Endothelial cell of hepatic sinusoid (primary cell): ENCODE measurements at regions not wholly inside any gene's neighbourhood (a gene's known extent, or its start where the extent isn't known, plus 50 kb on each side); places are given as distances from the start of the nearest gene placed in this dataset.
"Not testable (repeated sequence)": the region's sequence is repeated elsewhere in the genome, so short reads cannot be mapped to it uniquely, and the experiment has no call there.

Experiments used
- in situ Hi-C: cut with HindIII; loops from 2 replicates; pipeline ENCODE4 v1.10.0; 2017; ENCODE audit warnings: low sequenced_read_pairs

DNA sequence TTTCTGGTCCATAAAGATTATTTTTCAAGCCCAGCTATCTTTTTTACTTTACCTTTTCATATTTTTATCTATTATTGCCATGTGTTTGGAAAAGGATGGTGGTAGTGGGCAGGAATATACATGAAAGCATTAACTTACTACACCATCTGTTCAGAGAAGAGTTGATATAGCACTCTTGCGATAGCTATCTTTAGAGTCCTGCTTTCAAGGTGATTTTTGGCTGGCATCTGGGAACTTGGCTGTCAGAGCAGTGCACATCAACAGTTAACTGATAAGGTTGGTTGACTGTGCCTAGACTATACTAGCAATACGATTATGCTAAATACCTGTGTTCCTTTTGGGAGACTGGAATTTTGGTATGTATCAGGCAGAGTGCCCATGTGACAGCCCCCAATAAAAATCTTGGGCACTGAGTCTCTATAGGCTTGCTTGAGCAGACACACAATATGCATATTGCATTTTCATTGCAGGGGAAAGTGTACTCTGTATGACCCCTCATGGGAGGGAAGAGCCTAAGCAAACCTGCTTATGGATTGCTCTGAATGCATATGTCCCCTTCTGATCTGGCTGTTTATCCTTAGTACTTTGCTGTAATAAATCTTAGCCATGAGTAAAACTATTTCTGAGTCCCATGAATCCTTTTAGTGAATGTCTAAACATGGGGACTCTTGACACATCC lies 227.6 kb upstream of the C9orf72 start:
- in situ Hi-C loops: no loop called here

DNA sequence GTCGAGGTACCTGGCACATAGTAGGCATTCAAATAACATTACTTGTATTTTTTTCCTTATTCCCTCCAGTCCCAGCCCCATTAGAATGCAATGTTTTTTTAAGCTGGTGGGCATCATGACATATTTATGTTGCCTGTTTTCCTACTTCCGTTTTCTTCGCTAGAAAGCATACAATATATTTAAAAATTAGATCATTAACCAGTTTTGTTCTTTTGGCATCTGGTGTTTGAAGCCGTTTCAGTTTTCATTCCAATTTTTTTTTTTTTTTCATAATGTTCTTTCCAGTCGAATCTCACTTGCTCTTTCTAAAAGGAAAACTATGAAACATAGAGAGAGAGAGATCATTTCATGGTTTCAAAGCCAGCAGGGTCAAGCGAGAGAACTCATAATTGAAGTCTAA lies 228.3 kb upstream of the C9orf72 start:
- in situ Hi-C loops: no loop called here

DNA sequence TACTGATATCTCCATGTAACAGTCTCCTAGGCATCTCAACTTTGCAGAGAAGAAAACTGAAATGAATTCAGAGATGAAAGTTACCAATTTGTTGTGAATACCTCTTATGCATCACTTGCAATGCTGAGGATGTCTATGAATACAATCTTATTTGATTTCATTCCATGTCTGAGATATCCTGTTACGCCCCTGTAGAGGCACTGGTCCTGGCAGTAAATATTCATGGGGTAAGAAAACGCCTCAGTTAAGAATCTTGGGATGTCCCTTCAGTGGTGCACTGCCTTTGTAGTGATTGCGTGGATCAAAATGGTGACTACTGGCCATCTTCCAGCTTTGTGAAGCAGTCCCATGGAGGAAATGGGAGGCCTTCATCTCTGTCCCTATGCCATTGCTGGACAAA lies 229.1 kb upstream of the C9orf72 start:
- in situ Hi-C loops: no loop called here

DNA sequence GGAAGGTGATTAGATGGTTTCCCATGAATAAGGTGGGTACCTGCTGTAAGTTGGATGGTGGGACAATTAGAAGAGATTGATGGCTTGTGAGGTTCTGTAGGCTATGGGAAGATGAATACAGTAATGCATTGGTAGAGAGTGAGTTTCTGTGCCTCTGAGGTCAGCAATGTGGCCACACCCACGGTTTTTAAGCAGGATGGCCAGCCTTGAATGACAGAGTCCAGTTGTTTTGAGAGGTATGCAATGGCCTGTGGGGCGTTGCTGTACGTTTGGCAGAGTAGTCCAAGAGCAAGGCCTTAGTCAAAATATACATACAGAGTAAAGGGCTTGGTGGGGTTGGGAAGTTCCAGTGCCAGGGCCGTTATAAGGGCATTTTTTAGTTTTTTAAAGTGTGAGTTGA lies 235.6 kb upstream of the C9orf72 start:
- in situ Hi-C loops: no loop called here

DNA sequence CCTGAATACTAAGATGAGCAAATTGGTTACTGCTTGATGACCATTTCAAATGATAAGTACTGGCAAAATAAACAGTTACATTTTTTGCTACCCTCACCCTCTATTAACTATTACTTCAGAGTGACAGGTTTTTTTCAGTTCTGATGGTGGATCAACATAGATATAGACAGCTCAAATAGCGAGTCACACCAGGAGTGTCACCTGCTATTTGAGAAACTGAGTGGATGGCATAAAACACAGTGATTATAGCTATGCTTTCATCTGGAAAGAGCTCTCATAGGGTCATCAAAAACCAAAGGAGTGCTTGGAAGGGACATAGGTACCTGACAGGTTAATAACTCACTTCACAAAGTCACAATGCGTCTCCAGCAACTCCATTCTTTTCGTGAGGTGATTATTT lies 244.5 kb upstream of the C9orf72 start:
- in situ Hi-C loops: no loop called here

DNA sequence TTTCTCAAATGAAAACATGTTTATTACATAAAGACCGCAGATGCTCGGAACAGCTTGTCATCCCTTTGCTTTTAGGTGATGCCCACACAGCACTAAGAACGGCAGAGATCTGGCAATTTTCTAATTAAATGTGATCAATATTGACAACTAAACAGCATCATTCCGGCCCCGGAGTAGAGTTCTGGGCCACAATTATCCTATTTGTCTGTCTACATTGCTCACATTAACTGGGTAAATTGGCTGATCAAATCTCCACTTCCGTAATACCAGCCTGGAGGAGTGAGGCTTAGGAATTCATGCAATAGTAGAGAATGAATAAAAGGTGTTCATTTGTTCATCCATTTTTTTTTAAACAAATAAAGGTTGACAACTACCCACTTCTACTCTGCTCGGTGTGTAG lies 245.1 kb upstream of the C9orf72 start:
- in situ Hi-C loops: no loop called here

DNA sequence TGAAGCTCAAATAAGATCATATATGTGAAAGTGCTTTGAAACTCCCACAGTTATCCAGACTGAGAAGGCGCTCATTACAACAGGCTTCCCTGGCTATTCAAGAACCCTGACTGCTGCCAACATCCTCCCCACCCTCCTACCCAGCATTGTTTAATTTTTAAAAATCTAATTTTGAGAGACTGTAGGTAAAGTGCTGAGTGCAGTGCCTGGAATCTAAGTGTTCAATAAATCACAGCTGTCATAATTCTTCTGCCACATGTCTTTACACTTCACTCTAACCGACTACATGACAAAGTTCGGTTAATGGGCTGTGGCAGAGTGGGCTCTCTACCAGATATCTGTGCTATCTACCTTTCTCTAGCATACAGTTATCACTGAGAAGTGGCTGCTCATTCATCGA lies 255.6 kb upstream of the C9orf72 start:
- in situ Hi-C loops: no loop called here

DNA sequence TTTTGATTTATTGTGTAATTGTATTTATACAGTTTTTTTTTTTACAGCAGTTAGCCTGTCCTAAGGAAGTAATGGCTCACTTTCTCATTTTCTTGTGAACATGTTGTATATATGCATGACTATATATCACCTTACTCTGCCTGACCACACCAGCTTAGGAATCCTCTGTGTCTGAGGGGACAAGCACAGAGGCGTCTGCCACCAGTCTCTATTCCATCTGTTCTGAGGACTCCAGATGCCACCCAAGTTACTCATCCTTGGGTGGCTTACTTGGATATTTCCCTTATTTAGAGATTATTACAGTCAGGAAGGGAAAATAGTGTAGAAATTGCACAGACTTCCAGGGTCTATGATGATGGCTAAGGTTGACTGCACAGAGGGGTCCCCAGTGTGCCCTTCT lies 256.3 kb upstream of the C9orf72 start:
- in situ Hi-C loops: no loop called here

DNA sequence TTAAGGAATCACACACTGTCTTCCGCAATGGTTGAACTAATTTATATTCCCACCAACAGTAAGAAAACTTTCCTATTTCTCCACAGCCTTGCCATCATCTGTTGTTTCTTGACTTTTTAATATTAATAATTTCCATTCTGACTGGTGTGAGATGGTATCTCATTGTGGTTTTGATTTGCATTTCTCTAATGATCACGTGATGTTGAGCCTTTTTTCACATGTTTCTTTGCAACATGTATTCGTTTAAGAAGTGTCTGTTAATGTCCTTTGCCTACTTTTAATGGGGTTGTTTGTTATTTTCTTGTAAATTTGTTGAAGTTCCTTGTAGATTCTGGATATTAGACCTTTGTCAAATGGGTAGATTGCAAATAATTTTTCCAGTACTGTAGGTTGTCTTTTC lies 258.8 kb upstream of the C9orf72 start:
- in situ Hi-C loops: not testable (repeated sequence)

DNA sequence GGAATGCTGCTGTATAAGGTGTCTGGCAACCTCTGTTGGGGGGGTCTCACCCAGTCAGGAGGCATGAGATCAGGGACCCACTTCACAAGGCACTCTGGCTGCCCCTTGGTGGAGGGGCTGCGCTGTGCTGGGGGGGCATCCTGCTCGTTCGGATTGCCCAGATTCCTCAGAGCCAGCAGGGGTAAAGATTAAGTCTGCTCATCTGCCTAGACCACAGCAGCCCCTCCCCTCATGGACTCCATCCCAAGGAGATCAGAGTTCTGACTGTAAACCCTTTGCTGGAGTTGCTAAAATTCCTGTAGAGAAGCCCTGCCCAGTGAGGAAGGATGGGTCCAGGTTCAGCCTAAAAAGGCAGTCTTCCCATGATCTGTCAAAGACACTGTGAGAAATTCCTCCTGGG lies 262.0 kb upstream of the C9orf72 start:
- in situ Hi-C loops: no loop called here

DNA sequence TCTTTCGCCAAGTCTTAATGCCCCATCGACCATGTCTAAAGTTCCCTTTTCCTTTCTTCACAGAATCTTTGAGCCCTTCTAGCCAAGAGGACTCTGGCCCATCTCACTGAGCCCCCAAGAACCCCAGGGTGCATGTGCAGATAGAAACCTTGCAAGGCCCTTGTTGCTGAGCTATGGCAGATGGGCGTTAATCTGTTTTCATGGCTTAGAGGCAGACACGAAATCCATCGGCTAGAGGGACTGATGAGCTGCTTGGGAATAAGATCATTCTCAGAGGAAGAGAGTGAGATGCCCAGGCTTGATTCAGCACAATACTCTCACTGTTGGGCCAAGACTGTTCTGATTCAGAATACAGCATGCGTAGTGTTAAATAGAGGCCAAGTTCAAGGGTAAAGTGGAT lies 262.5 kb upstream of the C9orf72 start:
- in situ Hi-C loops: no loop called here

DNA sequence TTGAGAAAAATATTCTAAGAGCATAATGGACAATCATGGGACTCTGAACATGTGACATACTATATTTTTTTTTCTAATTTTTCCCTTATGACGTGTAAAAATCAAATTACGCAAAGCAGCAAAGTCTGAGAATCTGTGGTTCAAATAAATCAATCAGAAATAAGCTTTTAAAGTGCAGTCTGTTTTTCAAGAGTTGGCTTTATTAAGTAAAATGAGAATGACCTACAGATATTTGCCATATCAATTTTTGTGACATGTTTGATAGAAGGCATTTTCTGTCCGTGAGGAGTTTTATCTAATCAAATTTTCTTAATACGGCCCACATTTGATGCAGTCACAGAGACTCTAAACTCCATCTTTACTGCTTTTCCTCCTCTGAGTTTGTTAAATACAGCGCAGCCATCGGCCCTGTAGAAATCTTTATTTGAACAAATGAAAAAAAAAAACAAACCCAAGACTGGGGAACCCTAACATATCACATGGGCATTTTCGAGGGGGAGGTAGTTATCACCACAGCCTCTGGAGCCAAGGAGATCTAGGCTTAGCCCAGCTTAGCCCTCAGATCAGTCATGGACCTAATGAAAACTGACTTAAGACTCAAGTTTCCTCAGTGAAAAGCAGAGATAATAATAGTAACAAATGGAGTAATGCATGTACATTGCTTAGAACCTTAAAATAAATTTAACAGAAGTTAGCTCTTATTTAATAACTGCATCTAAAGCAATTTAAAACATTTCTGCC lies 263.6 kb upstream of the C9orf72 start:
- in situ Hi-C loops: no loop called here

DNA sequence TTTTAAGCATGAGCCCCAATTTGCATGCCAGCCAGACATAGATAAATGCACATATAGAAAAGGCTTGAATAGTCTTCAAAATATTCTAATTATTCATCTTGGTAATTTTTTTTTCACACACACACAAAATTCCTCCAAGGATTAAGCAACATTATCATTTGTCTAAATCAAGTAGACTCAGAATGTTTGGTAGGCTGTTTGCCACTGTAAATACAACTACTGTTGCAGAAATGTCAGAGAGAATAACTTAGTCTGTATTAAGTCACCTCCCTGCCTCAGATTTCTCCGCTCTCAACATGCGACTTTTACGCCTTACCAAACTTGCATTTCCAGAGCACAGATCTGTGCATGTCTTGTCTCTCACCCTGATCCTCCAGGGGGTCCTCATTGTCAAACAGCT lies 265.6 kb upstream of the C9orf72 start:
- in situ Hi-C loops: no loop called here

DNA sequence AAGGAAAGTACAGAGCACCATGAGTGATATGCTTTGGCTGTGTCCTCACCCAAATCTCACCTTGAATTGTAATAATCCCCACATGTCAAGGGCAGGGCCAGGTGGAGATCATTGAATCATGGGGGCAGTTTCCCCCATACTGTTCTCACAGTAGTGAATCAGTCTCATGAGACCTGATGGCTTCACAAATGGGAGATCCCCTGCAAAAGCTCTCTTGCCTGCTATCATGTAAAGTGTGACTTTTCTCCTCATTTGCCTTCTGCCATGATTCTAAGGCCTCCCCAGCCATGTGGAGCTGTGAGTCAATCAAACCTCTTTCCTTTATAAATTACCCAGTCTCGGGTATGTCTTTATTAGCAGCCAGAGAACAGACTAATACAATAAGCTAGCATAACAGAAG lies 266.5 kb upstream of the C9orf72 start:
- in situ Hi-C loops: not testable (repeated sequence)

DNA sequence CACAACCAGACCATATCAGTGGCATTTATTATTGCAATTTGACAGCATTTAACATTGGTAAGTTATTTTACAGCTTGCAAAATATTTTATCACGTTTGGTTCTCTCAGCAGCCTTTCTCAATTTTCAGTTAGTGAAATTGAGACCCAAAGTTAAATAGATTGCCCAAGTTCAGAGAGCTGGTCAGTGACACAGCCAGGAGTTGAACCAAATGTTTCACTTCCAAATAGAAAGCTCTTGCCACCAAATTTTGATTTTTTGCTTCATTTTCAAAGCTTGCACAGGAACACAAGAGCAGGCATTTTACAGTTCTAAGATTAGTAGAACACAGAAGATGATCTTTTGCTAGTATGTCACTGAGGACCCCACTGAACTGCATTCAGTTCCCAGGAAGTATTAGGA lies 271.5 kb upstream of the C9orf72 start:
- in situ Hi-C loops: no loop called here

DNA sequence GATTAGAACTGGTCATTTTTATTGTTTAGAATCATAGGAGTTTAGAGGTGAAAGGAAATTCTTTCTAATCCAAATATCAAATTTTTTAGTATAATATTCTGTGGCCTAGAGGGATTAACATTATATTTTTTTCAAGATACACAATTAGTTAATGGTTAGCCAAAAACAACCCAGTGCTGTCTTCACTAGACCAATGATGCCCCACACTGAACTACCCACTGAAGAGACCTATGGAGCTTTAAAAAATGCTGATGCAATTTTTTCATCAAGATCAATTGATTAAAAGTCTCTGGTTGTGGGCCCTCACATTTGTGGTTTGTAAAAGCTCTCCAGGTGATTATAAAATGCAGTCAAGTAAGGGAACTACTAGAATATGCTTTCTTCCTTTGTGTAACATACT lies 274.1 kb upstream of the C9orf72 start:
- in situ Hi-C loops: no loop called here

DNA sequence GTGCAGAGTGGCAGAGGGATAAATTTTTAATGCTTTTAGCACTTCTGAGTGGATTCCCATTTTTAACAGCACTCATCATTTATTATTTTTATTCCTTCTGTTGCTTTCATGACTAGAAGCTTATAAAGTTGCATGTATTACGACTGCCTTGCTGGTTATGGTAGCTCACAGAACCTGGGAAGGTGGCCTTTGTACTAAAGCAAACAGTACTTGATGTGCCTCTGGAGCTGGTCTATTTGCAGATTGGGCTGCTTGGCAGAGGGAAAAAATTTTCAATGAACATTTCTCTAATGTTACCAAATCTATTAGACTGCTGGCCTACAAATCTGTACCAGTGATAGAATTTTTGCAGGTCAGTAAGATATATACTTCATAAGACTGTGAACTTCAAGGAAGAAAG lies 274.5 kb upstream of the C9orf72 start:
- in situ Hi-C loops: no loop called here

DNA sequence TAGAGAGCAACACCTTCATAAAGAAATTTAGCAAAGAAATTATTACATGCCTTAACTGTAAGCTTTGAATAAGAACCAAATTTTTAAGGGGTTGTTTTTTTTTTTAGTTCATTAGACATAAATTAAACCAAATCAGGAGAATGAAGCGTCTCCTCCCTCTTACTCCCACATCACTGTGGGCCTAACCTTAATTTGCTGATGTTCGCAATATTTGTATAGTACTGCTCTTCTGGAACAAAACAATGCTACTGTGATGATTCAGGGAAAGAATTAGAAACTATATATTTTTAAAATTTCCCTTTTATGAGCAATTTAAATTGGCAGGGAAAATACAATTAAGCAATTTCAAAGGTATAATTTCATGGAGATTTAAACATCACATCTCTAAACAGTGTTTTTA lies 275.0 kb upstream of the C9orf72 start:
- in situ Hi-C loops: no loop called here

DNA sequence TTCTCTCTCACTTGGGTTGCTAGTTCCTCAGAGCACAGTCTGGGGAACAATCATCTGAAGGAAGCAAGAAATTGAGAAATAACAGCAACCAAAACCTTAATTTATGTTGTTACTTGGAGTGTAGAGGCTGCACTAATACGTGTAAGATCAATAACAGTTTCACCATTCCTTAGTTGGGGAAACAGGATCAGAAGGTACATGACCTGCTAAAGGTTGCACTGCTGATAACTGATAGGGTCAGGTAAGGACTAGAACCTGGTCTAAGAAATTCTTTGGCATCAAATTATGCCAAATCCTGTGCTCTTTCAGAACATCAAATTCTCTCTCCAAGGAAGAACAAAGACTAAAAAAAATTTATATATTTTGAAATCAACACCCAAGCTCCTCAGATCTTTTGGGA lies 278.6 kb upstream of the C9orf72 start:
- in situ Hi-C loops: no loop called here

DNA sequence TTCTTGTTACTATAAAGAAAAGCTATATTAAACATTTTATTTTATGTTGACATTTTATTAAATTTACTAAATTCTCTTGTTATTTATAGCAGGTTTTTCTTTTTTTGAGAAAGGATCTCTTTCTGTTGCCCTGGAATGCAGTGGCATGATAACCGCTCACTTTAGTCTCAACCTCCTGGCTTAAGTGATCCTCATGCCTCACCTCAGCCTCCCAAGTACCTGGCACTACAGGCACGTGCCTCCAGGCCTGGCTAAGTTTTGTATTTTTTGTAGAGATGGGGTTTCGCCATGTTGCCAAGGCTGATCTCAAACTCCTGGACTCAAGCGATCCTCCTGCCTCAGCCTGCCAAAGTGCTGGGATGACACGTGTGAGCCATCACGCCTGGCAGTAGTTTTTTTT lies 280.2 kb upstream of the C9orf72 start:
- in situ Hi-C loops: no loop called here

DNA sequence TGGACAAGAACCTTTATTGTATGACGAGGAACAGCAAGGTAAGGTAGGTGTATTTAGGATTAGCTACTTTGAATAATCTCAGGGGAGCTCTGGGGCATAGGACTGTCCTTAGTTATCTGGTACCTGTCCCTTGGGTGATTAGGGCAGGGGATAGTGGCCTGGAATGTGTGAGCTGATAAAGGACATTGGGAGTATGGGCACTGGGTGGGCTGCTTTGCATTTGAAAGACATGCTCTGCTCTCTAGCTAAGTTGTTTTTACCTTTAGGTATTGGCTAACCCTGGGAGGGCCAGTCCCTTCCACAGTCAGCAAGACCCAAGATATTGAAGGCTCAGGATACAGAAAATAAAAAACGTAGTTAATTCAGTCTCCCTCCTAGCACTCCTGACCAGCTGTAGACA lies 282.8 kb upstream of the C9orf72 start:
- in situ Hi-C loops: no loop called here

DNA sequence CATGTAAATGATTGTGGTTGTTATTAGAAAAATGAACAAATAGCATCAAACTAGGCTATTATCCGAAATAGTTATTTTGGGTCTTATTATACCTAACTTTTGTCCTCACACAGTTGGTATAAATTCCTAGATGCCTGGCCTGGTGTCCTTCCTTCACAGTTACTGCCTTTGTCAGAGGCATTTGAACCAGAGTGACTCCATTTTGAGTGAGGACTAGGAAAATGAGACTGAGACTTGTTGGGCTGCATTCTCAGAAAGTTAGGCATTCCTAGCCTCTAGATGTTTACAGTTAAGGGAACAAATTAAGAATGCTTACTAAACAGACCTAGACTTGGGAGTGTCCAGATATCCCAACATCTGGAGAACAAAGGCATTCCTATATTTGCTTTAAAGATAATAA lies 283.5 kb upstream of the C9orf72 start:
- in situ Hi-C loops: no loop called here

DNA sequence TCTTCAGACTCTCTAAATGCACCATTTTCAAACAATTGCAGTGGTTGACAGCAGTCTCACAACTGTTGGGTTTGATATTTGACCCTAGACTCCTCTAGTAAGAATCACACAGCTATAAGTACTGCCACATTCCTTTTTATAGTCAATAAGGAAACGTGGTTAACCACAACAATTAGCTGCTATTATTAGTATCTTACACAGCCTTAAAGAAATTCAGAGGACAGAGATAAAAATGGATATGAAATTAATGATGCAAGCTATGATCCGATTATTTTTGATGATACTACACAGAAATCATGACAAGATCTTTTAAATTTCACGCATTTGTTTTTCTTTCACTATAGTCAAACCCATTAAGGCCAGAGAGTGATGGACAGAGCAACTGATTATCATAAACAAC lies 288.6 kb upstream of the C9orf72 start:
- in situ Hi-C loops: no loop called here
